Mesothelial cell of epicardium (in vitro differentiated cells): ENCODE measurements at regions not wholly inside any gene's neighbourhood (a gene's known extent, or its start where the extent isn't known, plus 50 kb on each side); places are given as distances from the start of the nearest gene placed in this dataset.
"Not testable (repeated sequence)": the region's sequence is repeated elsewhere in the genome, so short reads cannot be mapped to it uniquely, and the experiment has no call there.

Experiments used
- DNase-seq, 2 experiments: peaks; one replicate each; pipeline ENCODE4 v3.0.0; 2021; ENCODE audit warnings: low spot score in 2 of 2; ENCODE audit not compliant: unreplicated experiment in 2 of 2
- H3K27ac Mint-ChIP-seq: 2 replicates; pipeline ENCODE4 v1.8.0; 2021; ENCODE audit warnings: mixed read lengths
- H3K27me3 Mint-ChIP-seq: 2 replicates; pipeline ENCODE4 v1.8.0; 2021; ENCODE audit warnings: low read depth, mixed read lengths
- H3K36me3 Mint-ChIP-seq: 2 replicates; pipeline ENCODE4 v1.8.0; 2021; ENCODE audit warnings: mixed read lengths
- H3K4me1 Mint-ChIP-seq: 2 replicates; pipeline ENCODE4 v1.8.0; 2021; ENCODE audit warnings: mixed read lengths
- H3K4me3 Mint-ChIP-seq: 2 replicates; pipeline ENCODE4 v1.8.0; 2021; ENCODE audit warnings: mild to moderate bottlenecking, moderate library complexity, mixed read lengths
- H3K9me3 Mint-ChIP-seq: 2 replicates; pipeline ENCODE4 v1.8.0; 2021; ENCODE audit warnings: mixed read lengths
- TF ChIP-seq, protein P1 (sequence below): fragments of 200-600 bp; sonication (generic); IDR thresholded peaks from one replicate; pipeline ENCODE4 v1.5.0; 2021; ENCODE audit warnings: antibody characterized with exemption; ENCODE audit not compliant: unreplicated experiment

DNA sequence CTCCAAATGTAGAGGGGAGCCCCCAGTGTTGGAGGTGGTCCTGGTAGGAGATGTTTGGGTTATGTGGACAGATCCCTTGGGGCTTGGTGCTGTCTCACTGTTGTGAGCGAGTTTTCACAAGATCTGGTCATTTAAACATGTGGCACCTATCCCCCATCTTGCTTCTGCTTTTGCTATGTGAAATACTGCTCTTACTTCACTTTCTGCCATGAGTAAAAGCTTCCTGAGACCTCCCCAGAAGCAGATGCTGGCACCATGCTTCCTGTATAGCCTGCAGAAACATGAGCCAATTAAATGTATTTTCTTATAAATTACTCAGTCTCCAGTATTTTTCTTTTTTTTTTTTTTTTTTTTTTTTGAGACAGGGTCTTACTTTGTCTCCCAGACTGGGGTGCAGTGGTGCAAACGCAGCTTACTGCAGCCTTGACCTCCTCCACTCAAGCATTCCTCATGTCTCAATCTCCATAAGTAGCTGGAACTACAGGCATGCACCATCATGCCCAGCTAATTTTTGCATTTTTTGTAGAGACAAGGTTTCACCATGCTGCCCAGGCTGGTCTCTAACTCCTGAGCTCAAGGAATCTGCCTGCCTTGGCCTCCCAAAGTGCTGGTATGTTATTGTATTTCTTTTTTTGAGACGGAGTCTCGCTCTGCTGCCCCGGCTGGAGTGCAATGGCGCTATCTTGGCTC, 177.1 kb downstream of the ALDH8A1 start:
- no peak for DNase-seq
- H3K27me3 Mint-ChIP-seq, result no peaks in the 10 kb centered on the region
- H3K27ac Mint-ChIP-seq, result no peak overlapping the region
- no peaks in the 10 kb centered on the region for H3K4me1 Mint-ChIP-seq
- peaks cover 20% of the 10 kb centered on the region for H3K9me3 Mint-ChIP-seq
- TF ChIP-seq, protein P1, sequence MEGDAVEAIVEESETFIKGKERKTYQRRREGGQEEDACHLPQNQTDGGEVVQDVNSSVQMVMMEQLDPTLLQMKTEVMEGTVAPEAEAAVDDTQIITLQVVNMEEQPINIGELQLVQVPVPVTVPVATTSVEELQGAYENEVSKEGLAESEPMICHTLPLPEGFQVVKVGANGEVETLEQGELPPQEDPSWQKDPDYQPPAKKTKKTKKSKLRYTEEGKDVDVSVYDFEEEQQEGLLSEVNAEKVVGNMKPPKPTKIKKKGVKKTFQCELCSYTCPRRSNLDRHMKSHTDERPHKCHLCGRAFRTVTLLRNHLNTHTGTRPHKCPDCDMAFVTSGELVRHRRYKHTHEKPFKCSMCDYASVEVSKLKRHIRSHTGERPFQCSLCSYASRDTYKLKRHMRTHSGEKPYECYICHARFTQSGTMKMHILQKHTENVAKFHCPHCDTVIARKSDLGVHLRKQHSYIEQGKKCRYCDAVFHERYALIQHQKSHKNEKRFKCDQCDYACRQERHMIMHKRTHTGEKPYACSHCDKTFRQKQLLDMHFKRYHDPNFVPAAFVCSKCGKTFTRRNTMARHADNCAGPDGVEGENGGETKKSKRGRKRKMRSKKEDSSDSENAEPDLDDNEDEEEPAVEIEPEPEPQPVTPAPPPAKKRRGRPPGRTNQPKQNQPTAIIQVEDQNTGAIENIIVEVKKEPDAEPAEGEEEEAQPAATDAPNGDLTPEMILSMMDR, result no peak
- peaks cover 4% of the 10 kb centered on the region for H3K36me3 Mint-ChIP-seq
- H3K4me3 Mint-ChIP-seq, result no peak overlapping the region

DNA sequence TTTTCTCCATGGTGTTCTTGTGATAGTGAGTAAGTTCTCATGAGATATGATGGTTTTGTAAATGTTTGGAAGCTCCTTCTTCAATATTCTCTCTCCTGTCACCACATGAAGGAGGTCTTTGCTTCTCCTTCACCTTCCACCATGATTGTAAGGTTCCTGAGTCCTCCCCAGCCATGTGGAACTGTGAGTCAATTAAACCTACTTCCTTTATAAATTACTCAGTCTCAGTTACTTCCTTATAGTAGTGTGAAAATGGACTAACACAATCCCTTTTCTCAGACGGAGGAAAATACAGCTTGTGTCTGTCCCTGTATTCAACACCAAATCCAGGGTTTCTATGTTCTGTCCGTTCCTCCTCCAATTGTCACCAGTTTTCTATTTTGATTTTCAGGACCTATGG, 181.0 kb downstream of the ALDH8A1 start:
- Mint-ChIP-seq H3K4me3 (no peak overlapping the region), H3K9me3 (peaks cover 10% of the 10 kb centered on the region), H3K4me1 (peaks cover 8% of the 10 kb centered on the region), H3K27ac (no peak overlapping the region), H3K27me3 (no peaks in the 10 kb centered on the region), H3K36me3 (peaks cover 3% of the 10 kb centered on the region)
- TF ChIP-seq, protein P1, result no peak
- DNase-seq, result no peak

DNA sequence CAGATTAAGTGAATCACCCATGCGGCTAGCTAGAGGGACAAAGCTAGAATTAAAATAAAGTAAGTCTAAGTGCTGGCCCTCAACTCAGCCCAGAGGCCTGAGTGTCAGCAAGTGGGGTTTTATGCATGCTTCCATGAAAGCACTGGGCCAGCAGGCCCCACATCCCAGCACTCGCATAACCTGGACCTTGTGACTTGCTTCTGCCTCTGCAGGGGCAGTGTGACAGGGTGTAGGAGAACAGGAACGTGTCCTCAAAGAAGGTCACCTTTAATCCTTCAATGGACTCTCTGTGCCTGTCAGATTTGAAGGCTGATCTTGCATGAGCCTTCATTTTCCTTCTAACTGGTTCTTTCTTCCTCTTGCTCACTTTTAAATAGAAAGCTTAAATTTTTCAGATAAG, 183.4 kb downstream of the ALDH8A1 start:
- Mint-ChIP-seq H3K27ac (no peak overlapping the region), H3K4me3 (no peak overlapping the region), H3K4me1 (peaks cover 8% of the 10 kb centered on the region), H3K9me3 (peaks cover 11% of the 10 kb centered on the region), H3K27me3 (no peaks in the 10 kb centered on the region), H3K36me3 (peaks cover 3% of the 10 kb centered on the region)
- DNase-seq, result no peak
- TF ChIP-seq, protein P1, result no peak

DNA sequence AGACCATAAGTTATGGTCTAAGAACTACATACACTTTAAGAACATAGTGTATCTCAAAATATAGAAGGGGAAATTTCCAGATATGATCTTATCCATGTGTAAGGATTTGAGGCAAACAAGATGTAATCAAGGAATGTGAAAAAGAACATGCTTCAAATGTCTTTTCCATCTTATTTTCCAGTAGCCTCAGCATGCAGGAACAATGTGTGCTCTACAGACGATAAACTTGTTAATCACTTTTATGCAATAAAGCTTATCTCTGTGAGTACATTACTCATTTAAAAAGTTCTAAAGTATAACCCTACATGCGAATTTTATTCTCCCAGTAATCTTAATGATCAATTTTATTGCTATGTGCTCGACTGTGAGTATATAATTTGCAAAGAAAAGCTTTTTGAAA, 185.2 kb downstream of the ALDH8A1 start:
- DNase-seq, result no peak
- no peak overlapping the region for H3K4me3 Mint-ChIP-seq
- peaks cover 3% of the 10 kb centered on the region for H3K36me3 Mint-ChIP-seq
- H3K9me3 Mint-ChIP-seq, result peaks cover 11% of the 10 kb centered on the region
- no peaks in the 10 kb centered on the region for H3K27me3 Mint-ChIP-seq
- H3K4me1 Mint-ChIP-seq, result peaks cover 8% of the 10 kb centered on the region
- H3K27ac Mint-ChIP-seq, result no peak overlapping the region
- TF ChIP-seq, protein P1, result no peak

DNA sequence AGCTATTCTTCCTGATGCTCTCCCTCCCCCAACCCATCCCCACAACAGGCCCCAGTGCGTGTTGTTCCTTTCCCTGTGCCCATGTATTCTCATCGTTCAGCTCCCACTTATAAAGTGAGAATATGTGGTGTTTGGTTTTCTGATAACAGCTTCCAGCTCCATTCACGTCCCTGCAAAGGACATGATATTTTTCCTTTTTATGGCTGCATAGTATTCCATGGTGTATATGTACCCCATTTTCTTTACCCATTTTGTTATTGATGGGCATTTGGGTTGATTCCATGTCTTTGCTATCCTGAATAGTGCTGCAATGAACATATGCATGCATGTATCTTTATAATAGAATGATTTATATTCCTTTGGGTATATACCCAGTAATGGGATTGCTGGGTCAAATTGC, 186.3 kb downstream of the ALDH8A1 start:
- H3K4me3 Mint-ChIP-seq, H3K27me3 Mint-ChIP-seq, H3K4me1 Mint-ChIP-seq, DNase-seq, H3K36me3 Mint-ChIP-seq, H3K27ac Mint-ChIP-seq, H3K9me3 Mint-ChIP-seq: not testable (repeated sequence)

DNA sequence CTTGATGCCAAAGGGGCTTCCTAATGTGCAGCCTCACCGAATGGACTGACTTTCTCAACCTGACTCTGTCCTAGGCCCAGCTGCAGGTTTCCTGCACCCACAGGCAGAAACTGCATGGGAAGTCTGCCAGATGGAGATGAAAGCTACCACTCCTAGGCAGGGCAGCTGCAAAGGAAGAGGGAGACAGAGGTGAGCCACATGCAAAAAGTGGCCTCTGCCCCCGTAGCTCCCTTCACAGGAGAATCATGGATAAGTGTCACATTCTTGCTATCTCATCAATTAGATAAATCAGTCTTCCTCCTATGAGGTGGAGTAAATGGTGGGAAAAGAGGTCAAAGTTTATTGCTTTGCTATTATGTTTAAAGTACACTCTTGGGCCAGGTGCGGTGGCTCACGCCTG, 191.3 kb downstream of the ALDH8A1 start:
- TF ChIP-seq, protein P1, result no peak
- no peak overlapping the region for H3K4me3 Mint-ChIP-seq
- H3K27ac Mint-ChIP-seq, result no peak overlapping the region
- H3K9me3 Mint-ChIP-seq, result no peaks in the 10 kb centered on the region
- DNase-seq, result no peak
- peaks cover 7% of the 10 kb centered on the region for H3K4me1 Mint-ChIP-seq
- H3K27me3 Mint-ChIP-seq, result no peaks in the 10 kb centered on the region
- H3K36me3 Mint-ChIP-seq, result no peaks in the 10 kb centered on the region
